ENCODE measurements at regions not wholly inside any gene's neighbourhood (a gene's known extent, or its start where the extent isn't known, plus 50 kb on each side); places are given as distances from the start of the nearest gene placed in this dataset.

- Histone ChIP-seq H3K4me3 (replicated peaks in 1 of 3; ENCODE audit: insufficient read depth in 1 of 3, low read depth in 1 of 3, low read length in 3 of 3) (no peak overlapping the region), H3K27me3 (ENCODE audit: control insufficient read depth in 2 of 2, insufficient read depth in 2 of 2, low read length in 2 of 2) (no peaks in the 10 kb centered on the region), H3K79me2 (ENCODE audit: control insufficient read depth, insufficient read depth, low read length) (no peaks in the 10 kb centered on the region), H3K36me3 (ENCODE audit: control insufficient read depth in 2 of 2, extremely low read depth in 1 of 2, insufficient read depth in 2 of 2, low read length in 2 of 2) (no peaks in the 10 kb centered on the region), H3K9me3 (replicated peaks; ENCODE audit: control insufficient read depth, insufficient read depth, low read length) (no peaks in the 10 kb centered on the region), H2AFZ (ENCODE audit: low read depth, low read length) (no peak overlapping the region), H4K20me1 (replicated peaks; ENCODE audit: control insufficient read depth, extremely low read depth, insufficient read depth, low read length) (no peaks in the 10 kb centered on the region), H3K9me1 (replicated peaks; ENCODE audit: control insufficient read depth, extremely low read depth, insufficient read depth, low read length) (no peaks in the 10 kb centered on the region), H3K27ac (ENCODE audit: insufficient read depth, low read depth, low read length) (no peak overlapping the region), H3K9ac (replicated peaks; ENCODE audit: extremely low read depth, insufficient read depth, low read length) (no peak overlapping the region), H3K4me2 (ENCODE audit: insufficient read depth, low read length) (no peak overlapping the region), H3K4me1 (ENCODE audit: control insufficient read depth, extremely low read depth, insufficient read depth, low read length) (peaks cover 11% of the 10 kb centered on the region)
- dilution Hi-C loops (cut with MboI; ENCODE audit: extremely low pct_ligation_motif_present, low sequenced_read_pairs) = no loop called here
- POLR2A ChIA-PET = no interaction called here
- TF ChIP-seq POLR2A (IDR thresholded peaks at IDR 0.05; ENCODE audit: low read depth, low read length) (no peak), FOS (IDR thresholded peaks at IDR 0.05; ENCODE audit: borderline replicate concordance, insufficient read depth, low read length) (no peak), MAX (IDR thresholded peaks at IDR 0.05; ENCODE audit: insufficient read depth, insufficient read length) (no peak), JUN (IDR thresholded peaks at IDR 0.05; ENCODE audit: borderline replicate concordance, insufficient read depth, insufficient read length, low read depth) (no peak), GATA2 (IDR thresholded peaks at IDR 0.05; ENCODE audit: insufficient read depth, insufficient read length, low read depth, low read length) (no peak), EZH2 (IDR thresholded peaks at IDR 0.05; ENCODE audit: borderline replicate concordance, low read depth, low read length, severe bottlenecking) (no peak), MYC (IDR thresholded peaks at IDR 0.05; ENCODE audit: low read depth, low read length) (no peak), CTCF (IDR thresholded peaks at IDR 0.05; ENCODE audit: extremely low read depth in 1 of 2, insufficient read depth in 1 of 2, low read depth in 1 of 2, low read length in 2 of 2) (no peak), POLR2AphosphoS5 (IDR thresholded peaks at IDR 0.05; ENCODE audit: insufficient read depth, low read depth, low read length) (no peak)
- no peak for DNase-seq (ENCODE audit: low read depth, low spot score)
- FAIRE-seq = no peak
- CTCF ChIA-PET = interaction anchor here (1.0 kb wide), 1 partner anchor 10 kb away, joined by 3 read pairs; no protein-coding TSS in a partner anchor
- intact Hi-C loops (cut with micrococcal nuclease) = no loop called here
- no TSS peak for BruUV-seq (replicated peaks)
Observed at GRCh38 chrX:97854086-97854485, 970.4 kb downstream of the RPA4 start.
